Chondrocyte (in vitro differentiated cells): ENCODE measurements at regions not wholly inside any gene's neighbourhood (a gene's known extent, or its start where the extent isn't known, plus 50 kb on each side); places are given as distances from the start of the nearest gene placed in this dataset.
A peak's percentile ranks its signal among the peaks of the same experiment; 100 is the strongest.

Source experiments
- DNase-seq: peaks from one replicate; pipeline ENCODE4 v3.0.0; 2021; ENCODE audit warnings: mixed read lengths, low spot score
- H3K27ac Mint-ChIP-seq: one replicate; pipeline ENCODE4 v1.8.0; 2021; ENCODE audit warnings: mild to moderate bottlenecking, moderate library complexity, mixed read lengths; ENCODE audit not compliant: unreplicated experiment
- H3K27me3 Mint-ChIP-seq: 2 replicates; pipeline ENCODE4 v1.8.0; 2021; ENCODE audit warnings: low read depth, mixed read lengths
- H3K36me3 Mint-ChIP-seq: 2 replicates; pipeline ENCODE4 v1.8.0; 2021; ENCODE audit warnings: low read depth, mixed read lengths
- H3K4me1 Mint-ChIP-seq: 2 replicates; pipeline ENCODE4 v1.8.0; 2021; ENCODE audit warnings: low read depth, mild to moderate bottlenecking, mixed read lengths
- H3K4me3 Mint-ChIP-seq: one replicate; pipeline ENCODE4 v1.8.0; 2021; ENCODE audit warnings: mild to moderate bottlenecking, moderate library complexity, mixed read lengths; ENCODE audit not compliant: unreplicated experiment
- H3K9me3 Mint-ChIP-seq: 2 replicates; pipeline ENCODE4 v1.8.0; 2021; ENCODE audit warnings: low read depth, mixed read lengths
- TF ChIP-seq, protein P1 (sequence below): fragments of 200-600 bp; sonication (generic); IDR thresholded peaks from 2 replicates; pipeline ENCODE4 v1.5.0; 2021; ENCODE audit warnings: antibody characterized with exemption, mild to moderate bottlenecking, moderate library complexity

GRCh38 chr3:66622756-66623457 lies 122.1 kb upstream of the LRIG1 start:
- TF ChIP-seq, protein P1, sequence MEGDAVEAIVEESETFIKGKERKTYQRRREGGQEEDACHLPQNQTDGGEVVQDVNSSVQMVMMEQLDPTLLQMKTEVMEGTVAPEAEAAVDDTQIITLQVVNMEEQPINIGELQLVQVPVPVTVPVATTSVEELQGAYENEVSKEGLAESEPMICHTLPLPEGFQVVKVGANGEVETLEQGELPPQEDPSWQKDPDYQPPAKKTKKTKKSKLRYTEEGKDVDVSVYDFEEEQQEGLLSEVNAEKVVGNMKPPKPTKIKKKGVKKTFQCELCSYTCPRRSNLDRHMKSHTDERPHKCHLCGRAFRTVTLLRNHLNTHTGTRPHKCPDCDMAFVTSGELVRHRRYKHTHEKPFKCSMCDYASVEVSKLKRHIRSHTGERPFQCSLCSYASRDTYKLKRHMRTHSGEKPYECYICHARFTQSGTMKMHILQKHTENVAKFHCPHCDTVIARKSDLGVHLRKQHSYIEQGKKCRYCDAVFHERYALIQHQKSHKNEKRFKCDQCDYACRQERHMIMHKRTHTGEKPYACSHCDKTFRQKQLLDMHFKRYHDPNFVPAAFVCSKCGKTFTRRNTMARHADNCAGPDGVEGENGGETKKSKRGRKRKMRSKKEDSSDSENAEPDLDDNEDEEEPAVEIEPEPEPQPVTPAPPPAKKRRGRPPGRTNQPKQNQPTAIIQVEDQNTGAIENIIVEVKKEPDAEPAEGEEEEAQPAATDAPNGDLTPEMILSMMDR, result no peak
- Mint-ChIP-seq H3K27me3 (no peaks in the 10 kb centered on the region), H3K27ac (no peak overlapping the region), H3K36me3 (no peaks in the 10 kb centered on the region), H3K4me3 (no peak overlapping the region), H3K4me1 (peaks cover 42% of the 10 kb centered on the region), H3K9me3 (no peaks in the 10 kb centered on the region)
- DNase-seq, result no peak

GRCh38 chr3:66625505-66626216 lies 124.8 kb upstream of the LRIG1 start:
- DNase-seq, result no peak
- H3K27me3 Mint-ChIP-seq, result no peaks in the 10 kb centered on the region

GRCh38 chr3:66629150-66629981 lies 128.5 kb upstream of the LRIG1 start:
- Mint-ChIP-seq H3K4me1 (peaks cover 24% of the 10 kb centered on the region), H3K36me3 (no peaks in the 10 kb centered on the region), H3K27me3 (no peaks in the 10 kb centered on the region), H3K4me3 (no peak overlapping the region), H3K27ac (peak overlapping the region; percentile 3), H3K9me3 (no peaks in the 10 kb centered on the region)
- no peak for DNase-seq
- TF ChIP-seq, protein P1, result no peak

More at GRCh38 chr3:66625505-66626216, 124.8 kb upstream of the LRIG1 start:
- H3K27ac Mint-ChIP-seq, result no peak overlapping the region
- no peaks in the 10 kb centered on the region for H3K9me3 Mint-ChIP-seq
- H3K4me3 Mint-ChIP-seq, result no peak overlapping the region
- H3K36me3 Mint-ChIP-seq, result no peaks in the 10 kb centered on the region
- H3K4me1 Mint-ChIP-seq, result peaks cover 36% of the 10 kb centered on the region
- TF ChIP-seq, protein P1, result no peak

GRCh38 chr3:66629982-66630368 lies 129.2 kb upstream of the LRIG1 start:
- no peak overlapping the region for H3K4me3 Mint-ChIP-seq
- no peak for DNase-seq
- H3K9me3 Mint-ChIP-seq, result no peaks in the 10 kb centered on the region
- H3K27ac Mint-ChIP-seq, result no peak overlapping the region
- TF ChIP-seq, protein P1, result no peak
- no peaks in the 10 kb centered on the region for H3K36me3 Mint-ChIP-seq
- peaks cover 24% of the 10 kb centered on the region for H3K4me1 Mint-ChIP-seq
- H3K27me3 Mint-ChIP-seq, result no peaks in the 10 kb centered on the region
